NCI-H748 (cell line): ENCODE measurements at regions not wholly inside any gene's neighbourhood (a gene's known extent, or its start where the extent isn't known, plus 50 kb on each side); places are given as distances from the start of the nearest gene placed in this dataset.

Experiments
- DNase-seq: peaks from one replicate; lab custom pipeline; 2025; ENCODE audit not compliant: unreplicated experiment; lab: John Stamatoyannopoulos, UW

DNA sequence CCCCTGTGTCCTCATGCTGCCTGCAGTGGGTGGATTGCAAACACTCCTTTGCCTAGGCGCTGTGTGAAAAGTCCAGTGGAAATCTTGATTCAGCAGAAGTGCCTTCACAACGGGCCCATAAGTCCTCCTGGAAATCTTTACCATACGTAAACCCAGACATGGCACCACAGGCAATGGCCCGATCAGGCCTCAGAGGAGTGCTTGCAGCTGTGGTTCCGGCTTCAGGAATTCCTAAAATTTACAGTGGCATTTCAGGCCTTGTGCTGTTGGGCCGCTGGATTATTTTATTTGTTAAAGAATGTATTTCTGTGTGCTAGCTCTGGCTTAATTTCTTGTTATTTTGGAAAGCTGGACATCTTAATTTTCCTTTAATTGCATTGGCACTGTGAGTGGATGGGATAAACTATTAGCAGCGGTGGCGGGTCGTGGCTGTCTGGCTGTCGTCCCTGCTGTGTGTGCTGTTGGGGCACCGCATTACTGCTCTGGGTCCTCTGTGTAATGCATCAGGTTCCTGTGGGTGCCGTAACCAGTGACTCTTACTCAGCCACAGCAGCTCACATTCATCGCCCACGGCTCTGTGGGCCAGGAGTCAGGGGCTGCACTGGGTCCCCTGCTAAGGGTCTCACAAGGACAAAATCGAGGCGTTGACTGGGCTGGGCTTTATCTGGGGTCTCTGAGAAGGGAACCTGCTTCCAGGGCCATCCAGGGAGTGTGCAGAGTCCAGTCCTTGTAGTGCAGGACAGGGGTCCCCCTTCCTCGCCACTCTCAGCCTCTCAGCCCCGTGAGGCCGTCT is 73.1 kb downstream of the RTP5 start:
- no peak for DNase-seq

DNA sequence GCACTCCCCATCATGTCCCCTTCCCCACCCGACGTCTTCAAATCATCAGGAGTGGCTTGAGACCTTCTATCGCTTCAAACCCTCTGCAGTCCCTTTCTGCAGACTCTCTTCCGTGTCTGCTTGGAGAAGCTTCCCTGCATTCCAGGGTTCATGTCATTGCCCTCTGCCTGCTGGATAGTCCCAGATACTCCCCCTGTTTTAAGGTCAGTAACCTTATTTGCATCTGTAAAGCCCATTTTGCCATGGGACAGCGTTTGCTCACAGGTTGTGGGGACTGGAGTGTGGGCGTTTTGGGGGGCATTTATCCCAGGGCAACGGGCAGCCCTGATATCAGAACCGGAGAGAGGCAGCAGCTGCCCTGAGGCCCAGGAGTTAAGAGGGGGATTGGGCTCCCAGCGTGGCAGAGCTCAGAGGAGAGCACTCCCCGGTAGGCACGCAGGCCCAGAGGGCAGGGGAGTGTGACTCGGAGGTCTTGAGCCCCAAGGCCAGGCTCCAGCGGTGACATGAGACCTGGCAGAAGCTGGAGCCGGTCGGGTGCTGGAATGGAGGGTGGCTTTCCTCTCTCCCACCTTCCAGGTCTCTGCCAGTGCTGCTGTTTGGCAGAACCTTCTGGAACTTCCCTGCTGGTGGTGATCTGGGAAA is 73.8 kb downstream of the RTP5 start:
- no peak for DNase-seq

DNA sequence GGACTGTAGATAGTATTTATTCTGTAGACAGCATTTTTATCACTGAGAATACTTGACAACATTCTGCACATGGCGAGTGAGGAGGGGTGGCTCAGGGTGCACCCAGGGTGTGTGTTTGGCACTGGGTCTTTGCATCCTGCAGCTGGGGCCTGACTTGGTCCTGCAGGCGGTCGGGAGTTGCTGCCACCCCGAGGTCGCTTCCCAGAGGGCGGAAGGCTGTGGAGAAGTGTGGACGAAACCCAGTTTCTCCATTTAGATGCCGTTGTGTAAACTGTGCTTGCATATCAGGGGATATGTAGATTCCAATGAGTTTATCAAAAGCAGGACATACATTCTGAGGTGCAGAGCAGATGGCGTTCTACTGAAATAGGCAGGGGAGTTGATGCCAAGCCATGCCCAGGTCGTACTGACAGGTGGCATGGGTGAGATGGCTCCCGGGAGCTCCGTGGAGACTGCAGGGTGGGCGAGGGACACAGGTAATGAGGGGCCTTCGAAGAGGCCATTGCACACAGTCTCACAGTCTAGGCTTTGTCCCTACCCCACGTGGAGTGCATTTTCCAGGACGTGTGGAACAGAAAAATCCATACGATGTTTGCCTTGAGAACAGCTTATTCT is 74.5 kb downstream of the RTP5 start:
- no peak for DNase-seq

DNA sequence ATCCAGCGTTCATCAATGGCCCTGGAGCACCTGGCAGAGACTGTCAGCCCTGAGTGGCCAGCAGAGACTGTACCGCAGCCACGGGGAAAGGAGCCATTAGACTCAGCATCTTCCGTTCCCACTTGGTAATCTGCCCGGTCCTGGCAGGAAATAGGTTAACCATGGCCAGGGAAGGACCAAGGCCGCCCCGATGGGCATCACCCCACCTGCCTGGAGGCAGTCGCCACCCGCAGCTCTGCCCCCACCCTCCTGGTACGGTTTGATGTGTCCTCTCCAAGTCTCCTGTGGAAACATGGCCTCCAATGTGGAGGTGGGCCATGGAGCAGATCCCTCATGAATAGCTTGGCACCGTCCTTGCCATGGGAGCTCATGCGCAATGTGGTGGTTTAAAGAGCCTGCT is 75.3 kb downstream of the RTP5 start:
- DNase-seq: no peak

DNA sequence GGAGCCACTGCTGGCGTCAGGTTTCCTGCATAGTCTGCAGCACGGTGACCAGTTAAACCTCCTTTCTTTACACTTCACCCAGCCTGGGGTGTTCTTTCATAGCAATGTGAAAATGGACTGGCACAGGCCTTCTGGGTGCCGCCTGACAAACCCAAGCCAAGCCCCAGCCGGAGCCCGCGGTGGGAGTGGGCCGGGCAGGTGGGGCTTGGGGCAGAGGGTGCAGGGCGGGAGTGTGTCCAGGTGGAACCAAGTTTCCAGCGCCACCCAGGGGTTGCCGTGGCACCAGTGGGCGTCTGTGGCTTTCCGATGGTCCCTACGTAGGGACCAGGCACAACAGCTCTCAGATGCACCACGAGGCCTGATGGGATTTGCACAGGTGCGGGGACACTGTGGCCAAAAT is 75.8 kb downstream of the RTP5 start:
- DNase-seq: no peak

DNA sequence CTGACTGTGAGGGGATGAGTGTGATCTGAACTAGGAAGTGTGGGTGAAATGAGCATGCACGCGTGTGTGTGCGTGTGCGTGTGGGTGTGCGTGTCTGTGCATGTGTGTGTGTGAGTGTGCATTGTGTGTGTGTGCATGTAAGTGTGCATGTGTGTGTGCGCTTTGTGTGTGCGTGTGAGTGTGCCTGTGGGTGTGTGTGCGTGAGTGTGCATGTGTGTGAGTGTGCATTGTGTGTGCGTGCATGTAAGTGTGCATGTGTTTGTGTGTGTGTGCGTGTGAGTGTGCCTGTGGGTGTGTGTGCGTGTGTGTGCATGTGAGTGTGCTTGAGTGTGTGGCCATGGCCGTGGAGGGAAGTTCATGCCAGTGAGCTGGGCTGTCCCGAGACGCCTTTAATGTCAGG is 76.3 kb downstream of the RTP5 start:
- DNase-seq: no peak

DNA sequence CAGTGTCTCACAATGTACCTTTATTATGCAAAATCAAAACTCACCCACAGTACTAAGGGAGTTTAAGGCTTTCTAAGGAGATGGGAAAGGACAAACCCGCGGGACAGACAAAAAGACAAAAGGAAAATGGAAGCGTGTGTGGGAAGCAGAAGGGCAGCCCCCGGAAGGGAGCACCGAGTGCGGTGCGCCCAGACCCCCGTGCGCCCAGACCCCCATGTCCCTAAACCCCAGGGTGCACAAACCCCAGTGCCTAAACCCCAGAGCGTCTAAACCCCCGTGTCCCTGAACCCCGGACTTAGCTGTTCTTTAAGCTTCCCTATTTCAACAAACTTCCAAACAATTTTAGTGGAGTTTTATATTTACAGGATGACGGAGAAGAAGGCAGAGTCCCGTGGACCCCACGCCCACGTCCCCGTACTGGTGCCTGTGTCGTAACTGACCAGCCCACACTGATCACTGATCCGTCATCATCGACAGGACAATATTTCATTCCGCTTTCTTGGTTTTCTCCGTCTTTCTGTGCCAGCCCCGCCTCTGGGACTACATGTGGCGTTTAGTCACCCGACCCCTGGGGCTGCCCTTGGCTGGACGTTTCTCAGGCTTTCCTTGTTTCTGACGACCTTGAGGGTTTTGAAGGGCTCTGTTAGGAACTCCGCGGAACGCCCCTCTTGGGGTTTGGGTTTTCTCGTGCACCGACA is 76.9 kb downstream of the RTP5 start:
- no peak for DNase-seq

DNA sequence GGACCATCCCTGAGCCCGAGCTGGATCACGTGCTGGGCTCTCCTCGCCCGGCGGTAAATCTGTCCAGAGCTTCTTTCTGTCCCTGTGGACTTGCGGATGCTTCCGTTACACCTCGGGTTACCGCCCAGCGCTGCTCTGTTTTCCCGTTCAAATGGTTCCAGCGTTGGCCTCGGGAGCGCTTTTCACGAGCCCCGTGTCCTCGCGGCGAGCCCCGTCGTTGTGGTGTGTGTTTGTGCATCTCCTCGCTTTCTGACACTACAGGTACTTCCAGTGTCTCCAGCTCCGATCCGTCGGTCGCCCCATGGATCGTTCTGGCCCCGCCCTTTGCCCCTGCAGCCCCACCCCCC is 77.4 kb downstream of the RTP5 start:
- DNase-seq: no peak

DNA sequence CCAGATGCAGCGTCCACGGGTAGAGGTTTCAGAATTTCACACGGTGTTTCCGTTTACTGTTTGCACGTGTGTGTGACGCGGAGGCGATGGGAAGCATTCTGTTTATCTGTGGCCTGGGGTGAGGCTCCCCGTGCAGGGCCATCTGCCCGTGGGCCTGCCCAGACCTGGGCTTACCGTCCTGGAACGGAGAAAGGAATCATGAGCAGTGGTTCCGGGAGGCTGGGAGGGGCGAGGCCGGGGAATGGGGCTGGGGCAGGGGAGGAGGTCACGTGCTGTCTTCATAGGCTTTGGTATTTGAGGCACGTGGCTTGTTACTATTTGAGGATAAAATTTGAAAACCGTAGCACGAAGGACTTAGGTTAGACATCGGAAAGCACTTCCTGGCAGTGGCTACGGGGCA is 77.9 kb downstream of the RTP5 start:
- no peak for DNase-seq

DNA sequence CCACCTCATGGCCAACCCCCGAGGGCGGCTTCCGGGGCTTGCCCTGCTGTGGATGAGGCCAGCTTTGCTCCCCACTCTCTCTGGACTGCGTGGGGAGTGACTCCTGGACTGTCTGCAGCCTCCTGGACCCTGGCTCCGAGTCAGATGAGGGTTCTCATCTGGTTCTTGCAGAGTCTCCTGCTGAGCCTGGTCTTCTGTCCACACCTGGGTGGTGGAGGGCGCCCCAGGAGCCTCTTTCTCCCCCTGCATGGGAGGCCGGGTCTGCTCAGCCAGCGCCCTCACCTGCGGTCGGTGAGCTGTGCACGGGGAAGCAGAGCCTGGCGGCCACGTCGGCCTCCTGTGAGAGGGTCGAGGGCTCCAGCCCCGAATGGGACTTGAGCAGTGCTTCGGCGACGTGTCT is 78.3 kb downstream of the RTP5 start:
- DNase-seq: no peak

DNA sequence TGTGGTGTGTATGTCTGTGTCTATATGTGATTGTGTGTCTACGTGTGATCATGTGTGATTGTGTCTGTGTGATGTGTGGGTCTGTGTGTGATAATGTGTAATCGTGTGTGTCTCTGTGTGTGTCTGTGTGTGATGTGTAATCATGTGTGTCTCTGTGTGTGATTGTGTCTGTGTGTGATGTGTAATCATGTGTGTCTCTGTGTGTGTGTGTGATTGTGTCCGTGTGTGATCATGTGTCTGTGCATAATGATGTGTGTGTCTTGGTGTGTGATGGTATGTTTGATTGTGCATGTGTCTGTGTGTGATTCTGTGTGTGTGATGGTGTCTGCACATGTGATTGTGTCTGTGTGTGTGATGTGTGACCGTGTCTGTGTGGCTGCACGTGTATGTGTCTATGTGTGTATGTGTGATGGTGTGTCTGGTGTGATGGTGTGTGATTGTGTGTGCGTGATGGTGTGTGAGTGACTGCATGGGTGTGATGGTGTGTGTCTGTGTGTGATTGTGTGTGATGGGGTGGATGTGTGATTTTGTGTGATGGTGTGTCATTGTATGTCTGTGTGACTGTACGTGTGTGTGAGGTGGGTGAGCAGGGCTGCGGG is 78.9 kb downstream of the RTP5 start:
- no peak for DNase-seq

DNA sequence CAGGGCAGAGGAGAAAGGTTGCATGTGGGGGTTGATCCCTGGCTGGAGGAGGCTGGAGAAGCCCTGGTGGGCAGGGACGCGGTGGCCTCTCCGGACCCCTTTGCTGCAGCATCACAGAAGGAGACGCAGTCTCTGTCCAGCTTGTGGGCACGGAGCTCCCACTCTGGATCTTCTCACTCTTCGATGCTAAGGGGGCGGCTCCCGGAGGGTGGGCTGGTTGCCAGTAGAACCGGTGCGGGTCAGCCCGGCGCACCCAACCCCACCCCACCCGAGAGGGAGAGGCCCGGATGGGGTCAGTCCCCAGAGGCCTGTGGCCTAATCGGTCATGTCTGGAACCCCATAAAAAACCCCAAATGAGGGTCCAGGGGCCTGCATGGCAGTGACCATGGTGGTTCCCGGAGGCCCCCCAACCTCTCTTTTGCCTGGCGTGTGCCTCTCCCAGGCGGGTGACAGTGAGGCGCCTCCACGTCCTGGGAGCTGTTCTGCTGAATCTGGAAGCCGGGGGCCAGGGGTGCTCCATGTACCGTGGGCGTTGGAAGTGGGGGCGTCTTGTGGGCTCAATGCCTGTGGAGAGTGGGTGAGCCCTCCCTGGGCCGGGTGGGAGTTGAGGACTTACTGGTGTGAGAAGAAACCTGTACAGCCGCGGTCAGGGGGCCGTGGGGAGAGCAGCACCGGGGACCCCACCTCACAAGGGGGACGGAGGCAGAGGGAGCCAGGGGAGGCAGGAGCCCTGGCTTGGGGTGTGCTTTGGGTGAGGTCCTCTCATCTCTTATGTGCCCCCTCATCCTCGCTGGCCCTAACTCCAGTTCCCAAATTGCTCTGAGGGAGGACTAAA is 79.6 kb downstream of the RTP5 start:
- no peak for DNase-seq

DNA sequence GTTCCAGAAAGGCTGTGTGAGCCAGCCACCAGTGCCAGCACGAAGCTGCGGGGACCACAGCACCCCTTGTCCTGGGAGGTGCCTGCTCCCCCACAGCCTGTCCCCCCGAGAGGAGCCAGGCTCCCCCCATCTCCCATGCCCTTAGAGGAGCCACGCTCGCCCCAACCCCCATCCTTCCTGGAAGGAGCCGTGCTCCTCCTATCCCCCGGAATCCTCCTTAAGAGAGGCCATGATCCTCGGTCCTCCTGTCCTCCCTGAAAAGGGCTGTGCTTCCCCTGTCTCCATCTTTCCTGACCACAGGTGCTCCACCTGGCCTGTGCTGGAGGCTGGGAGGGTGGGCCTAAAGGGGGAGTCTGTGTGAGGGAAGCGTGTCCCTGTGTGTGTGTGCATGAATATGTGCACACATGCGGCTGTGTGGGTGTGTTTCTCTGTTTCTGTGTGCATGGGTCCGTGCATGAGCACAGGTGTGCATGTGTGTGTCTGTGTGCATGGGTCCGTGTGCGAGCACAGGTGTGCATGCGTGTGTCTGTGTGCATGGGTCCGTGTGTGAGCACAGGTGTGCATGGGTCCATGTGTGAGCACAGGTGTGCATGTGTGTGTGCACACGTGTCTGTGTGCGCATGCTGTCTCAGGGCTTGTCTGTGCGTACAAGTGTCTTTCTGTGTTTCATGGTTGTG is 80.3 kb downstream of the RTP5 start:
- no peak for DNase-seq

DNA sequence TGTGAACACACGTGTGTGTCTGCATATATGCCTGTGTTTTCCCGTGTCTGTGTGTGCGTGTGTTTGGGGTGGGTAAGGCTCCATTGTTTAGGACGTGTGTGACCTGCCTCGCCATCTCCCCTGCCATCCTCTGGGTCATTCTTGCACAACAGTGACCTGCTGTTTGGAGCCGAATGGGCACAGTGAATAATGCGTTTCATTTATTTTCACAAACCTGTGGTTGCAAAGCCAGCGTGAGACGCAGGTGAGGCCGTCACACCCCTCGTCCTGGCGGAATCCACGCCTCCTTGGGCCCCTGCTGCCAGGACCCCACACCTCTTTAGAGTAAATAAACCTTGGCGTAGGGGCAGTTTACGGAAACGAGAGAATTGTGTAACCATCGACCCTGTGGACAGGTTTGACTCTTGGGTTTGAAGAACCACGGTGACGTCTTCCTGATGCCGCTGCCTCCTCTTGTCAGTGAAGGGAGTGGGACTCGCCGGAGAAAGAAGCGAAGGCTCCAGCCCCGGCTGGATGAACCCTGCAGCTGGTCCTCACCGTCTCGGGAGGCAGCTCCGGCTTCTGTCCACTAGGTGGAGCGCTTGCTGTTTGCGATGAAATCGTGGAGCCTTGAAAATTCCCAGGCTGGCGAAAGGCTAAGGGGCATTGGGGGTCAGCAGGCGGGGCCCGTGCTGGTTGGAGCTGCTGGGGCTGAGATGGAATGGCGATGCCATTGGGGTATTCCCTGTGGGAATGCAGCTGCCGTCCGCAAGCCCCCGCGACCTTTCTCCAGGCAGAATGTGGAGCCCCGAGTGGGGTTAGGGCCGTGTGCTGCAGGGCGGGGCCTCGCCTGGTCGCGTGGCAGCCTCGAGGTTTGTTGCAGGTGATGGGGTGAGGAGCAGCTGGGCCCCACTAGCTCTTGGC is 81.1 kb downstream of the RTP5 start:
- DNase-seq: peak; percentile 85

DNA sequence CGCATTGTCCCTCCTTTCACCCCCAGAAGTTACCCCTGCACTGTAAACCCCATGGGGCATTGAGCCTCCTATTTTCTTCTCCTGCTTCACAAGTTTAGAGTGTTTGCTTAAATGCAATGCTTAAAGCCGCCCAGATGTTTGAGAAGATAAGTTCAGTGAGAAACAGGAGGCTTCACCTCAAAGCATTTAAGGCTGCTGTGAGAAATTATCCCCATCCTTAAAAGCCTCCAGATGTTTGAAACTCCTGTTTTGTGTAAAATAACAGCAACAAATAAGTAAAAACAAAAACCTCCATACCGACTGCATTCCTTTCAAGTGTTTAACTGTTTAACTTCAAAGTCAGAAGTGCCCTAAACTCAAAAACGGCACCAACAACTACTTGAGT is 81.8 kb downstream of the RTP5 start:
- no peak for DNase-seq

DNA sequence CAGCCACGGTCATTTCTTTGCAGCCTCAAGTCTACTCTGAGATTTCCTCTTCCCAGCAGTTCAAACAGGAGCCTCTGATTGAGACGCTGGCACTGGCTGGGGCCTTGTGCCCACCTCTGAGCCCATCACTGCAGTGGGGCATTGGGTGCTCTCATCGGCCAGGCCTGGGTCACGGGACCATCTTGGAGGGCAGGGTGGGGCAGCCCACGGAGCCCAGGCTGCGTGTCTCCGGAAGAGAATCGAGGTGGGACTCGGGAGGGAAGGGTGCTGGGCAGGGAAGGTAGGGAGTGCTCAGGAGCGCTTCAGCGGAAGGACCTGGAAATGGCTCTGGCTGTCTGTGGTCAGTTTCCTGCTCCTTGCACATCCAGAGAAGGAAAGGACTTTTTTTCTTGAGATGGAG is 82.4 kb downstream of the RTP5 start:
- DNase-seq: no peak

DNA sequence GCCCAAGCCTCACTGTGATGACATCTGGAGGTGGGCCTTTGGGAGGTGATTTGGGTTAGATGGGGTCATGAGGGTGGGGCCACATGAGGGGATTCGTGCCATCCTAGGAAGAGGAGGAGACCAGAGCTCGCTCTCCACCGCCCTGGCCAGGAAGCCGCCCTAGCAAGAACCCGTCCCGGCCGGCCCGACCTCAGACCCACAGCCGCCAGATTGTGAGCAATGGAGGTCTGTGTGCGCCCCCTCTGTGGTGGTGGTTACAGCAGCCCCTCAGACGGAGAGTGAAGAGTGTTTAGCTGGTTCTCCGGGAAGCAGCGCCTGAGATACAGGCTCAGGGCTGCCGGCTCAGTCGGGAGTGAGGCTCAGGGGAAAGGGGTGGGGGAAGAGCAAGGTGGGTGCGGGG is 83.3 kb downstream of the RTP5 start:
- DNase-seq: no peak

DNA sequence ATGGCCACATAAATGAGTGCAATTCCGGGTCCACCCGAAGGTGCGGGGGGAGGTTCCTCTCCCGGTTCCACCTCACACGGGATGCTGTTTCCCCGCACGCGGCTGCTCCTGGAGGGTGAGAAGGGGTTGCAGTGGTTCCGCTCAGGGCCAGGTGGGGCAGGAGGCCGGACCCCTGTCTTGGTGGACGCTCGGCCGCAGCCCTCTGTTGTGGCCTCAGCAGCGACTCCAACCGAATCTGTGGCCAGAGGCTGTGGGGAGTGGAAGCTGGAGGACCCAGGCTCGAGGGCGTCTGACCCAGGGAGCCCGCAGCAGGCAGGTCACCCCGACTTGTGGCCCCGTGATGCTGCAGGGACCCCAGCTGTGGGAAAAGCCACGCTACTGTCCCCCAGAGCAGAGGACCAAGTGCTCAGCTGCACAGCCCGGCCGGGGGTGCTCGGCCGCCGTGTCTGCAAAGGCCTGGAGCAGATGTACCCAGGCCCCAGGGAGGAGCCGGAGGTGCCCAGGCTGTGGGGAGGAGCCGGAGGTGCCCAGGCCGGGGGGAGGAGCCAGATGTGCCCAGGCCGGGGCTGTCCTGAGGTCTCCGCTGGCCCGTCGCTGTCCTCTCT is 83.9 kb downstream of the RTP5 start:
- DNase-seq: no peak
